Esophagus squamous epithelium (tissue), 5 donors: ENCODE measurements at regions not wholly inside any gene's neighbourhood (a gene's known extent, or its start where the extent isn't known, plus 50 kb on each side); places are given as distances from the start of the nearest gene placed in this dataset.

Experiments
- DNase-seq: peaks from one replicate; lab custom pipeline; 2025; lab: John Stamatoyannopoulos, UW
- H3K27ac ChIP-seq, 4 donors: fragments of 200-600 bp; sonication (generic); one replicate each; pipeline ENCODE4 v1.5.1; 2016 to 2019; ENCODE audit warnings: mild to moderate bottlenecking in 1 of 4
- H3K27me3 ChIP-seq, 4 donors: fragments of 200-600 bp; sonication (generic); 1 replicate in 3 of 4; 2 replicates in 1 of 4; pipeline versions ENCODE4 v1.5.1 to v1.6.0; 2017 to 2021; ENCODE audit warnings: antibody characterized with exemption in 1 of 4
- H3K36me3 ChIP-seq, 3 donors: fragments of 200-600 bp; sonication (generic); one replicate each; pipeline ENCODE4 v1.5.1; 2016 to 2019
- H3K4me1 ChIP-seq, 3 donors: fragments of 200-600 bp; sonication (generic); one replicate each; pipeline ENCODE4 v1.5.1; 2017 to 2019
- H3K4me3 ChIP-seq, 4 donors: fragments of 200-600 bp; sonication (generic); 1 replicate in 3 of 4; 2 replicates in 1 of 4; pipeline ENCODE4 v1.5.1; 2016 to 2019; ENCODE audit warnings: mild to moderate bottlenecking in 2 of 4, moderate library complexity in 1 of 4
- H3K9me3 ChIP-seq, 3 donors: fragments of 200-600 bp; sonication (generic); one replicate each; pipeline ENCODE4 v1.5.1; 2016 to 2019
- CTCF ChIP-seq, 6 experiments: fragments of 450-650 bp in 4 of 6; fragments of 200-600 bp in 2 of 6; sonication (generic) in 2 of 6; IDR thresholded peaks; one replicate each; pipeline ENCODE4 v1.5.1; 2016 to 2019; ENCODE audit warnings: antibody characterized with exemption in 6 of 6, mild to moderate bottlenecking in 4 of 6, moderate library complexity in 4 of 6
- POLR2A ChIP-seq, 4 donors: fragments of 450-650 bp; IDR thresholded peaks; one replicate each; pipeline ENCODE4 v1.6.1; 2017; ENCODE audit warnings: antibody characterized with exemption in 4 of 4, mild to moderate bottlenecking in 4 of 4, moderate library complexity in 3 of 4
- WGBS, 2 donors: methylation state at CpG; one replicate each; pipeline ENCODE4 v1.1.5; 2018; 5-methylcytosine and 5-hydroxymethylcytosine counted together
- intact Hi-C: fragments of 100-400 bp; cut with DNase I; formaldehyde crosslinking; loops from one replicate; pipeline ENCODE4 v1.15.0; 2022
- donor health status: DM: yes; HTN: yes; CAD: no.

- Histone ChIP-seq H3K9me3 (no peaks in the 10 kb centered on the region), H3K4me3 (no peak overlapping the region), H3K36me3 (no peaks in the 10 kb centered on the region), H3K27ac (no peak overlapping the region), H3K4me1 (no peaks in the 10 kb centered on the region), H3K27me3 (no peaks in the 10 kb centered on the region)
- no peak for TF ChIP-seq POLR2A (IDR thresholded peaks at IDR 0.05)
- intact Hi-C loops, result no loop called here
- DNase-seq, result no peak
These were observed 526.9 kb downstream of the EFNB2 start for GRCh38 chr13:106008540-106008939.

- Histone ChIP-seq H3K4me3 (no peak overlapping the region), H3K9me3 (no peaks in the 10 kb centered on the region), H3K36me3 (no peaks in the 10 kb centered on the region), H3K4me1 (no peaks in the 10 kb centered on the region), H3K27ac (no peak overlapping the region), H3K27me3 (no peaks in the 10 kb centered on the region)
- intact Hi-C loops, result no loop called here
- 53 to 59% methylated on average over 2 of the region's 2 CpGs for WGBS, 2 donors
- TF ChIP-seq CTCF (IDR thresholded peaks at IDR 0.05), result no peak
- TF ChIP-seq POLR2A (IDR thresholded peaks at IDR 0.05), result no peak
- DNase-seq, result no peak
These were observed 528.3 kb downstream of the EFNB2 start for GRCh38 chr13:106007156-106007555.

- intact Hi-C loops, result no loop called here
- H3K9me3 ChIP-seq, result no peaks in the 10 kb centered on the region
- WGBS, 2 donors, result 50 to 63% methylated on average over 1 of the region's 1 CpG
- H3K27ac ChIP-seq, result no peak overlapping the region
- no peak for DNase-seq
- TF ChIP-seq CTCF (IDR thresholded peaks at IDR 0.05) (no peak), POLR2A (IDR thresholded peaks at IDR 0.05) (no peak)
- H3K4me1 ChIP-seq, result no peaks in the 10 kb centered on the region
- no peaks in the 10 kb centered on the region for H3K27me3 ChIP-seq
- H3K4me3 ChIP-seq, result no peak overlapping the region
- H3K36me3 ChIP-seq, result no peaks in the 10 kb centered on the region
These were observed 531.8 kb downstream of the EFNB2 start for GRCh38 chr13:106003651-106004050.

- Histone ChIP-seq H3K9me3 (no peaks in the 10 kb centered on the region), H3K27me3 (no peaks in the 10 kb centered on the region), H3K27ac (no peak overlapping the region), H3K36me3 (no peaks in the 10 kb centered on the region), H3K4me1 (no peaks in the 10 kb centered on the region), H3K4me3 (no peak overlapping the region)
- intact Hi-C loops, result no loop called here
- 100% methylated on average over 1 of the region's 2 CpGs for WGBS, 2 donors
- no peak for DNase-seq
- TF ChIP-seq POLR2A (IDR thresholded peaks at IDR 0.05) (no peak), CTCF (IDR thresholded peaks at IDR 0.05) (no peak)
These were observed 534.0 kb downstream of the EFNB2 start for GRCh38 chr13:106001443-106001842.

- no peaks in the 10 kb centered on the region for H3K27me3 ChIP-seq
- no peaks in the 10 kb centered on the region for H3K9me3 ChIP-seq
- WGBS, 2 donors, result 75 to 79% methylated on average over 20 to 28 of the region's 29 CpGs
- no peak overlapping the region for H3K27ac ChIP-seq
- no peak overlapping the region for H3K4me3 ChIP-seq
- no peaks in the 10 kb centered on the region for H3K36me3 ChIP-seq
- intact Hi-C loops, result no loop called here
- peaks cover 0 to 5% (median 0%) of the 10 kb centered on the region in 3 donors for H3K4me1 ChIP-seq
- no peak for DNase-seq
- TF ChIP-seq POLR2A (IDR thresholded peaks at IDR 0.05) (no peak), CTCF (IDR thresholded peaks at IDR 0.05) (no peak)
These were observed 537.6 kb downstream of the EFNB2 start for GRCh38 chr13:105997581-105998550.
